GM23338 (cell line): ENCODE measurements at regions not wholly inside any gene's neighbourhood (a gene's known extent, or its start where the extent isn't known, plus 50 kb on each side); places are given as distances from the start of the nearest gene placed in this dataset.

Experiments
- ATAC-seq: fragments of 200-7000 bp; cut with Tn5 transposase; 3 replicates; pipeline ENCODE4 v1.9.1; 2020
- DNase-seq: peaks from one replicate; pipeline ENCODE4 v3.0.0-alpha.2; 2015; ENCODE audit warnings: low spot score
- H2AFZ ChIP-seq: fragments of 200-600 bp; sonication (generic); 2 replicates; pipeline ENCODE4 v1.8.0; 2016; ENCODE audit warnings: antibody characterized with exemption, mild to moderate bottlenecking, moderate library complexity
- H3F3A ChIP-seq: fragments of 200-600 bp; sonication (generic); replicated peaks from 2 replicates; pipeline ENCODE4 v1.8.0; 2017; ENCODE audit warnings: antibody characterized with exemption, mixed run types, low read depth
- H3K27ac ChIP-seq: fragments of 200-600 bp; sonication (generic); 2 replicates; pipeline ENCODE4 v1.6.1; 2016; ENCODE audit warnings: low read depth
- H3K27me3 ChIP-seq: fragments of 200-600 bp; sonication (generic); 2 replicates; pipeline ENCODE4 v1.8.0; 2016; ENCODE audit warnings: mild to moderate bottlenecking, mixed run types, moderate library complexity; ENCODE audit not compliant: insufficient read depth
- H3K36me3 ChIP-seq: fragments of 200-600 bp; sonication (generic); 2 replicates; pipeline ENCODE4 v1.8.0; 2016; ENCODE audit warnings: mild to moderate bottlenecking; ENCODE audit not compliant: insufficient read depth
- H3K4me1 ChIP-seq: fragments of 200-600 bp; sonication (generic); 2 replicates; pipeline ENCODE4 v1.8.0; 2016; ENCODE audit warnings: mild to moderate bottlenecking, moderate library complexity; ENCODE audit not compliant: insufficient read depth
- H3K4me2 ChIP-seq: fragments of 200-600 bp; sonication (generic); 2 replicates; pipeline ENCODE4 v1.7.1; 2017; ENCODE audit warnings: mixed run types
- H3K4me3 ChIP-seq: fragments of 200-600 bp; sonication (generic); 2 replicates; pipeline ENCODE4 v1.6.1; 2016; ENCODE audit warnings: mixed run types
- H3K79me2 ChIP-seq: fragments of 200-600 bp; sonication (generic); replicated peaks from 2 replicates; pipeline ENCODE4 v1.8.0; 2017; ENCODE audit warnings: mild to moderate bottlenecking; ENCODE audit not compliant: insufficient read depth
- H3K9me2 ChIP-seq: fragments of 200-600 bp; sonication (generic); 2 replicates; pipeline ENCODE4 v1.8.0; 2017; ENCODE audit not compliant: insufficient read depth
- H4K20me1 ChIP-seq: fragments of 200-600 bp; sonication (generic); replicated peaks from 2 replicates; pipeline ENCODE4 v1.8.0; 2017; ENCODE audit warnings: mild to moderate bottlenecking; ENCODE audit not compliant: insufficient read depth
- H3K27ac Mint-ChIP-seq: 2 replicates; pipeline ENCODE4 v1.8.0; 2020; ENCODE audit warnings: inconsistent platforms, mild to moderate bottlenecking, moderate library complexity, mixed read lengths
- H3K27me3 Mint-ChIP-seq: 3 replicates; pipeline ENCODE4 v1.8.0; 2022; ENCODE audit warnings: low read depth, mild to moderate bottlenecking, moderate library complexity, mixed read lengths, inconsistent platforms; ENCODE audit not compliant: insufficient read depth, poor library complexity
- H3K36me3 Mint-ChIP-seq: 3 replicates; pipeline ENCODE4 v1.8.0; 2021; ENCODE audit warnings: low read depth, mild to moderate bottlenecking, inconsistent platforms, moderate library complexity, mixed read lengths
- H3K4me1 Mint-ChIP-seq: 3 replicates; pipeline ENCODE4 v1.8.0; 2020; ENCODE audit warnings: mild to moderate bottlenecking, inconsistent platforms, mixed read lengths
- H3K4me3 Mint-ChIP-seq: 3 replicates; pipeline ENCODE4 v1.8.0; 2021; ENCODE audit warnings: moderate library complexity, mild to moderate bottlenecking, inconsistent platforms, mixed read lengths
- H3K9me3 Mint-ChIP-seq: 3 replicates; pipeline ENCODE4 v1.8.0; 2020; ENCODE audit warnings: moderate library complexity, mild to moderate bottlenecking, inconsistent platforms, mixed read lengths
- CREB1 ChIP-seq: fragments of 250-450 bp; sonication (Bioruptor Pico); IDR thresholded peaks from 2 replicates; pipeline ENCODE4 v1.5.0; 2020; ENCODE audit warnings: low read depth, mild to moderate bottlenecking, moderate library complexity
- EZH2 ChIP-seq: fragments of 200-600 bp; sonication (generic); IDR thresholded peaks from one replicate; pipeline ENCODE4 v1.8.0; 2017; ENCODE audit warnings: antibody characterized with exemption, mild to moderate bottlenecking, low read depth; ENCODE audit not compliant: unreplicated experiment
- EZH2phosphoT487 ChIP-seq: fragments of 200-600 bp; sonication (generic); IDR thresholded peaks from one replicate; pipeline ENCODE4 v1.8.1; 2018; ENCODE audit warnings: antibody characterized with exemption; ENCODE audit not compliant: unreplicated experiment
- JUNB ChIP-seq: IDR thresholded peaks from one replicate; pipeline ENCODE4 v1.6.1; 2016; ENCODE audit warnings: antibody characterized with exemption; ENCODE audit not compliant: unreplicated experiment
- NANOG ChIP-seq: IDR thresholded peaks from 2 replicates; pipeline ENCODE4 v1.6.1; 2016; ENCODE audit warnings: antibody characterized with exemption, borderline replicate concordance
- POLR2AphosphoS5 ChIP-seq: IDR thresholded peaks from 2 replicates; pipeline ENCODE4 v1.6.1; 2016; ENCODE audit warnings: antibody characterized with exemption, low read depth
- STAT1 ChIP-seq: IDR thresholded peaks from one replicate; pipeline ENCODE4 v1.6.1; 2016; ENCODE audit warnings: antibody characterized with exemption; ENCODE audit not compliant: unreplicated experiment
- ZNF114 ChIP-seq: fragments of 250-450 bp; sonication (Bioruptor Pico); IDR thresholded peaks from 2 replicates; pipeline ENCODE4 v1.5.0; 2020; ENCODE audit warnings: mild to moderate bottlenecking, moderate library complexity
- ZNF331 ChIP-seq: fragments of 250-450 bp; sonication (Bioruptor Pico); IDR thresholded peaks from 2 replicates; pipeline ENCODE4 v1.5.0; 2020; ENCODE audit warnings: low read depth, mild to moderate bottlenecking, moderate library complexity
- TF ChIP-seq, protein P1 (sequence below), 2 experiments: fragments of 200-600 bp in 1 of 2; sonication (generic) in 1 of 2; conservative IDR thresholded peaks; 2 replicates each; pipeline versions ENCODE4 v1.5.1 to v1.6.1; 2016 to 2017; ENCODE audit warnings: antibody characterized with exemption in 2 of 2, low read depth in 2 of 2, mild to moderate bottlenecking in 2 of 2, moderate library complexity in 1 of 2
- TF ChIP-seq, protein P2 (sequence below): IDR thresholded peaks from one replicate; pipeline ENCODE4 v1.6.1; 2018; ENCODE audit warnings: antibody characterized with exemption; ENCODE audit not compliant: unreplicated experiment
- TF ChIP-seq, protein P3 (sequence below): fragments of 250-450 bp; sonication (Bioruptor Pico); IDR thresholded peaks from 2 replicates; pipeline ENCODE4 v1.5.0; 2020; ENCODE audit warnings: mild to moderate bottlenecking, moderate library complexity
- TF ChIP-seq, protein P4 (sequence below): IDR thresholded peaks from 2 replicates; pipeline ENCODE4 v1.6.1; 2016; ENCODE audit warnings: antibody characterized with exemption

DNA sequence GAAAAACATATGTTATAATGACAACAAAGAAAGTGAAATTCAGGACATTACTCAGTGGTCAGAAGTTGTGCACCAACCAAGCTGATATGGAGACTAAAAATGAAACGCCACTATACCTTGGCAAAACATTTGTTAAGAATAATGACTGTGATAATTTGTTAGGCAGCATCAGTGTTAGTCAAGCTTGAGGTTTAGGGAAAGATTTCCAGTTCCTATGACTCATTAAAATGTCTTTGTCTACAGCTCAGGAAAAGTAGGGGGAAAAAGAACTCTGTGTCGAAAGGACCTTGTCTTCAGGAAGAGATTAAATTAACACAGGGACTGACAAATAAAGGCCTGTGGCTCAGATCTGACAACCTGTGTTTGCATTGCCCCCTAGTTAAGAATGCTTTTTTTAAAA lies 764.1 kb upstream of the SLITRK6 start:
- Histone ChIP-seq H4K20me1 (no peaks in the 10 kb centered on the region), H3K4me1 (no peaks in the 10 kb centered on the region), H3K27me3 (no peaks in the 10 kb centered on the region), H3K9me2 (no peaks in the 10 kb centered on the region), H3K36me3 (no peaks in the 10 kb centered on the region), H3K4me3 (no peak overlapping the region), H3F3A (no peaks in the 10 kb centered on the region), H2AFZ (no peak overlapping the region; the same call in 1 of the 2 replicates), H3K4me2 (no peak overlapping the region), H3K79me2 (no peaks in the 10 kb centered on the region), H3K27ac (no peak overlapping the region)
- Mint-ChIP-seq H3K27ac (no peak overlapping the region), H3K4me1 (peaks cover 5% of the 10 kb centered on the region; the same call in 2 of the 3 replicates), H3K4me3 (no peak overlapping the region), H3K27me3 (no peaks in the 10 kb centered on the region), H3K9me3 (no peaks in the 10 kb centered on the region), H3K36me3 (no peaks in the 10 kb centered on the region)
- no peak for DNase-seq
- ATAC-seq: no peak
- no peak for TF ChIP-seq POLR2AphosphoS5
- TF ChIP-seq, protein P1, sequence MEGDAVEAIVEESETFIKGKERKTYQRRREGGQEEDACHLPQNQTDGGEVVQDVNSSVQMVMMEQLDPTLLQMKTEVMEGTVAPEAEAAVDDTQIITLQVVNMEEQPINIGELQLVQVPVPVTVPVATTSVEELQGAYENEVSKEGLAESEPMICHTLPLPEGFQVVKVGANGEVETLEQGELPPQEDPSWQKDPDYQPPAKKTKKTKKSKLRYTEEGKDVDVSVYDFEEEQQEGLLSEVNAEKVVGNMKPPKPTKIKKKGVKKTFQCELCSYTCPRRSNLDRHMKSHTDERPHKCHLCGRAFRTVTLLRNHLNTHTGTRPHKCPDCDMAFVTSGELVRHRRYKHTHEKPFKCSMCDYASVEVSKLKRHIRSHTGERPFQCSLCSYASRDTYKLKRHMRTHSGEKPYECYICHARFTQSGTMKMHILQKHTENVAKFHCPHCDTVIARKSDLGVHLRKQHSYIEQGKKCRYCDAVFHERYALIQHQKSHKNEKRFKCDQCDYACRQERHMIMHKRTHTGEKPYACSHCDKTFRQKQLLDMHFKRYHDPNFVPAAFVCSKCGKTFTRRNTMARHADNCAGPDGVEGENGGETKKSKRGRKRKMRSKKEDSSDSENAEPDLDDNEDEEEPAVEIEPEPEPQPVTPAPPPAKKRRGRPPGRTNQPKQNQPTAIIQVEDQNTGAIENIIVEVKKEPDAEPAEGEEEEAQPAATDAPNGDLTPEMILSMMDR (conservative IDR thresholded peaks at IDR 0.05; ENCODE audit: low read depth in 2 of 2): no peak
- TF ChIP-seq NANOG: no peak
- no peak for TF ChIP-seq STAT1
- TF ChIP-seq ZNF114 (CRISPR knock-in tag): no peak
- TF ChIP-seq EZH2phosphoT487: no peak
- TF ChIP-seq JUNB: no peak
- TF ChIP-seq CREB1 (CRISPR knock-in tag): no peak
- TF ChIP-seq, protein P2, sequence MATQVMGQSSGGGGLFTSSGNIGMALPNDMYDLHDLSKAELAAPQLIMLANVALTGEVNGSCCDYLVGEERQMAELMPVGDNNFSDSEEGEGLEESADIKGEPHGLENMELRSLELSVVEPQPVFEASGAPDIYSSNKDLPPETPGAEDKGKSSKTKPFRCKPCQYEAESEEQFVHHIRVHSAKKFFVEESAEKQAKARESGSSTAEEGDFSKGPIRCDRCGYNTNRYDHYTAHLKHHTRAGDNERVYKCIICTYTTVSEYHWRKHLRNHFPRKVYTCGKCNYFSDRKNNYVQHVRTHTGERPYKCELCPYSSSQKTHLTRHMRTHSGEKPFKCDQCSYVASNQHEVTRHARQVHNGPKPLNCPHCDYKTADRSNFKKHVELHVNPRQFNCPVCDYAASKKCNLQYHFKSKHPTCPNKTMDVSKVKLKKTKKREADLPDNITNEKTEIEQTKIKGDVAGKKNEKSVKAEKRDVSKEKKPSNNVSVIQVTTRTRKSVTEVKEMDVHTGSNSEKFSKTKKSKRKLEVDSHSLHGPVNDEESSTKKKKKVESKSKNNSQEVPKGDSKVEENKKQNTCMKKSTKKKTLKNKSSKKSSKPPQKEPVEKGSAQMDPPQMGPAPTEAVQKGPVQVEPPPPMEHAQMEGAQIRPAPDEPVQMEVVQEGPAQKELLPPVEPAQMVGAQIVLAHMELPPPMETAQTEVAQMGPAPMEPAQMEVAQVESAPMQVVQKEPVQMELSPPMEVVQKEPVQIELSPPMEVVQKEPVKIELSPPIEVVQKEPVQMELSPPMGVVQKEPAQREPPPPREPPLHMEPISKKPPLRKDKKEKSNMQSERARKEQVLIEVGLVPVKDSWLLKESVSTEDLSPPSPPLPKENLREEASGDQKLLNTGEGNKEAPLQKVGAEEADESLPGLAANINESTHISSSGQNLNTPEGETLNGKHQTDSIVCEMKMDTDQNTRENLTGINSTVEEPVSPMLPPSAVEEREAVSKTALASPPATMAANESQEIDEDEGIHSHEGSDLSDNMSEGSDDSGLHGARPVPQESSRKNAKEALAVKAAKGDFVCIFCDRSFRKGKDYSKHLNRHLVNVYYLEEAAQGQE: no peak
- TF ChIP-seq, protein P3, sequence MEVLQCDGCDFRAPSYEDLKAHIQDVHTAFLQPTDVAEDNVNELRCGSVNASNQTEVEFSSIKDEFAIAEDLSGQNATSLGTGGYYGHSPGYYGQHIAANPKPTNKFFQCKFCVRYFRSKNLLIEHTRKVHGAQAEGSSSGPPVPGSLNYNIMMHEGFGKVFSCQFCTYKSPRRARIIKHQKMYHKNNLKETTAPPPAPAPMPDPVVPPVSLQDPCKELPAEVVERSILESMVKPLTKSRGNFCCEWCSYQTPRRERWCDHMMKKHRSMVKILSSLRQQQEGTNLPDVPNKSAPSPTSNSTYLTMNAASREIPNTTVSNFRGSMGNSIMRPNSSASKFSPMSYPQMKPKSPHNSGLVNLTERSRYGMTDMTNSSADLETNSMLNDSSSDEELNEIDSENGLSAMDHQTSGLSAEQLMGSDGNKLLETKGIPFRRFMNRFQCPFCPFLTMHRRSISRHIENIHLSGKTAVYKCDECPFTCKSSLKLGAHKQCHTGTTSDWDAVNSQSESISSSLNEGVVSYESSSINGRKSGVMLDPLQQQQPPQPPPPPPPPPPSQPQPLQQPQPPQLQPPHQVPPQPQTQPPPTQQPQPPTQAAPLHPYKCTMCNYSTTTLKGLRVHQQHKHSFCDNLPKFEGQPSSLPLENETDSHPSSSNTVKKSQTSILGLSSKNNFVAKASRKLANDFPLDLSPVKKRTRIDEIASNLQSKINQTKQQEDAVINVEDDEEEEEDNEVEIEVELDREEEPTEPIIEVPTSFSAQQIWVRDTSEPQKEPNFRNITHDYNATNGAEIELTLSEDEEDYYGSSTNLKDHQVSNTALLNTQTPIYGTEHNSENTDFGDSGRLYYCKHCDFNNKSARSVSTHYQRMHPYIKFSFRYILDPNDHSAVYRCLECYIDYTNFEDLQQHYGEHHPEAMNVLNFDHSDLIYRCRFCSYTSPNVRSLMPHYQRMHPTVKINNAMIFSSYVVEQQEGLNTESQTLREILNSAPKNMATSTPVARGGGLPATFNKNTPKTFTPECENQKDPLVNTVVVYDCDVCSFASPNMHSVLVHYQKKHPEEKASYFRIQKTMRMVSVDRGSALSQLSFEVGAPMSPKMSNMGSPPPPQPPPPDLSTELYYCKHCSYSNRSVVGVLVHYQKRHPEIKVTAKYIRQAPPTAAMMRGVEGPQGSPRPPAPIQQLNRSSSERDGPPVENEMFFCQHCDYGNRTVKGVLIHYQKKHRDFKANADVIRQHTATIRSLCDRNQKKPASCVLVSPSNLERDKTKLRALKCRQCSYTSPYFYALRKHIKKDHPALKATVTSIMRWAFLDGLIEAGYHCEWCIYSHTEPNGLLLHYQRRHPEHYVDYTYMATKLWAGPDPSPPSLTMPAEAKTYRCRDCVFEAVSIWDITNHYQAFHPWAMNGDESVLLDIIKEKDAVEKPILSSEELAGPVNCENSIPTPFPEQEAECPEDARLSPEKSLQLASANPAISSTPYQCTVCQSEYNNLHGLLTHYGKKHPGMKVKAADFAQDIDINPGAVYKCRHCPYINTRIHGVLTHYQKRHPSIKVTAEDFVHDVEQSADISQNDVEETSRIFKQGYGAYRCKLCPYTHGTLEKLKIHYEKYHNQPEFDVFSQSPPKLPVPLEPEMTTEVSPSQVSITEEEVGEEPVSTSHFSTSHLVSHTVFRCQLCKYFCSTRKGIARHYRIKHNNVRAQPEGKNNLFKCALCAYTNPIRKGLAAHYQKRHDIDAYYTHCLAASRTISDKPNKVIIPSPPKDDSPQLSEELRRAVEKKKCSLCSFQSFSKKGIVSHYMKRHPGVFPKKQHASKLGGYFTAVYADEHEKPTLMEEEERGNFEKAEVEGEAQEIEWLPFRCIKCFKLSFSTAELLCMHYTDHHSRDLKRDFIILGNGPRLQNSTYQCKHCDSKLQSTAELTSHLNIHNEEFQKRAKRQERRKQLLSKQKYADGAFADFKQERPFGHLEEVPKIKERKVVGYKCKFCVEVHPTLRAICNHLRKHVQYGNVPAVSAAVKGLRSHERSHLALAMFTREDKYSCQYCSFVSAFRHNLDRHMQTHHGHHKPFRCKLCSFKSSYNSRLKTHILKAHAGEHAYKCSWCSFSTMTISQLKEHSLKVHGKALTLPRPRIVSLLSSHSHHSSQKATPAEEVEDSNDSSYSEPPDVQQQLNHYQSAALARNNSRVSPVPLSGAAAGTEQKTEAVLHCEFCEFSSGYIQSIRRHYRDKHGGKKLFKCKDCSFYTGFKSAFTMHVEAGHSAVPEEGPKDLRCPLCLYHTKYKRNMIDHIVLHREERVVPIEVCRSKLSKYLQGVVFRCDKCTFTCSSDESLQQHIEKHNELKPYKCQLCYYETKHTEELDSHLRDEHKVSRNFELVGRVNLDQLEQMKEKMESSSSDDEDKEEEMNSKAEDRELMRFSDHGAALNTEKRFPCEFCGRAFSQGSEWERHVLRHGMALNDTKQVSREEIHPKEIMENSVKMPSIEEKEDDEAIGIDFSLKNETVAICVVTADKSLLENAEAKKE (CRISPR knock-in tag): no peak
- no peak for TF ChIP-seq ZNF331 (CRISPR knock-in tag)
- TF ChIP-seq, protein P4, sequence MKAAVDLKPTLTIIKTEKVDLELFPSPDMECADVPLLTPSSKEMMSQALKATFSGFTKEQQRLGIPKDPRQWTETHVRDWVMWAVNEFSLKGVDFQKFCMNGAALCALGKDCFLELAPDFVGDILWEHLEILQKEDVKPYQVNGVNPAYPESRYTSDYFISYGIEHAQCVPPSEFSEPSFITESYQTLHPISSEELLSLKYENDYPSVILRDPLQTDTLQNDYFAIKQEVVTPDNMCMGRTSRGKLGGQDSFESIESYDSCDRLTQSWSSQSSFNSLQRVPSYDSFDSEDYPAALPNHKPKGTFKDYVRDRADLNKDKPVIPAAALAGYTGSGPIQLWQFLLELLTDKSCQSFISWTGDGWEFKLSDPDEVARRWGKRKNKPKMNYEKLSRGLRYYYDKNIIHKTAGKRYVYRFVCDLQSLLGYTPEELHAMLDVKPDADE: no peak
- no peak for TF ChIP-seq EZH2
